SKM-1 treated with dmso at 0.1 percent for 144 hours (cell line): ENCODE measurements at regions not wholly inside any gene's neighbourhood (a gene's known extent, or its start where the extent isn't known, plus 50 kb on each side); places are given as distances from the start of the nearest gene placed in this dataset.

ENCODE experiments used
- DNase-seq: peaks from one replicate; lab custom pipeline; 2025; ENCODE audit not compliant: unreplicated experiment; lab: John Stamatoyannopoulos, UW

- DNase-seq: no peak
Measured at GRCh38 chr2:15718944-15719323, 127.3 kb downstream of the DDX1 start.

GRCh38 chr2:15719566-15720313 is 128.1 kb downstream of the DDX1 start:
- DNase-seq: no peak

DNA sequence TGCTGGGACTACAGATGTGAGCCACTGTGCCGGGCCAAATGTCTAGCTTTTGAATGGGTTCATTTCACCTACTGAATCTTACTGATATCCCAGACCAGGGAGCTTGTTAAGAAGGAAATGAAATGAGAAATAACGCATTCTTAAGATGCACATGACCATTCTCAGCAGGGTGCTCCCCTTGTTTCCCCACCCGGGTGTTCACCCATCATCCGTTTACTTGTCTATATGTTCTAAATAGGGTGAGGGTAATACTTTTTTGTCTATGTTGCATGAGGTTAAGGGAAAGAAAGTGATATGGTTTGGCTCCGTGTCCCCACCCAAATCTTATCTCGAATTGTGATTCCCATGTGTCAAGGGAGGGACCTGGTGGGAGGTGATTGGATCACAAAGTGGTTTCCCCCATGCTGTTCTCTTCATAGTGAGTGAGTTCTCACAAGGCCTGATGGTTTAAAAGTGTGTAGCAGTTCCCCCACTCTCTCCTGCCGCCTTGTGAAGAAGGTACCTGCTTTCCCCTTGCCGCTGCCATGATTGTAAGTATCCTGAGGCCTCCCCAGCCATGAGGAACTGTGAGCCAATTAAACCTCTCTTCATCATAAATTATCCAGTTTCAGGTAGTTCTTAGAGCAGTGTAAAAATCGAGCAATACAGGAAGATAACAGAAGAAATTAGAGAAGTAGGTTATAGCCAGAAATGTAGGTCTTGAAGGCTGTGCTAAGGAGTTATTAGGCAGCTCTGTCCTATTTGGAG is 129.1 kb downstream of the DDX1 start:
- DNase-seq: no peak

GRCh38 chr2:15721411-15722067 is 129.9 kb downstream of the DDX1 start:
- no peak for DNase-seq

- no peak for DNase-seq
Measured at GRCh38 chr2:15722980-15723379, 131.3 kb downstream of the DDX1 start.

GRCh38 chr2:15724235-15724634 is 132.6 kb downstream of the DDX1 start:
- no peak for DNase-seq

DNA sequence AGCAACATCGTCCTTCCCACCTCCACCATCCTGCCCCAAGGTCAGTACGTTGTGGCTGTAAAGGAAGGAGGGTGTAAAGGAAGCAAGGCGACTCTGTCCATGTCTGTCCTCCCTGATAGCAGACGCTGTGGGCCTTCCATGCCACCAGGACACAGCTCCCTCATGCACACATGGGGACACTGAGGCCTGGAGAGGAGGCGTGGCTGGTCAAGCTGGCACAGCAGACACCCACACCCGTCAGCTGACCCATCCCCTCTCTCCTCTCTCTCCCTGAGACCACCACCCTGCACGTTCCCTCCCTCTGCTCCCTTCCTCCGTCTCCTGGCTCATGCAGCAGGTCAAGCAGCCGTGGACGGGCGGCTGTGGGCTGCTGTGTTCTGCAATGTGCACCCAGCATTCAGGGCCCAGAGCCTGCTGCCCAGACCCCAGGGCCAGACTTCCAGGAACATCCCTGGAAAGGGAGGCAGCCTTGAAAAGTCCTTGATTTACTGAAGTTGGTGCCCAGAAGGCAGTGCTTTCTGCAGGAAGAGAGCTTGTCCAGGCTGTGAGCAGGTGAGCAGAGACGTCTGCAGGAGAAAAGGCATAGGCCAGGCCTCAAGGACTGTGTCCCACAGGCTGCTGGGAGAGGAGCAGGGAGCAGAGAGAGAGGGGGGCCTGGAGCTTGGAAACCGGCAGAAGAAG is 133.6 kb downstream of the DDX1 start:
- no peak for DNase-seq

GRCh38 chr2:15725782-15726112 is 134.1 kb downstream of the DDX1 start:
- DNase-seq: no peak

DNA sequence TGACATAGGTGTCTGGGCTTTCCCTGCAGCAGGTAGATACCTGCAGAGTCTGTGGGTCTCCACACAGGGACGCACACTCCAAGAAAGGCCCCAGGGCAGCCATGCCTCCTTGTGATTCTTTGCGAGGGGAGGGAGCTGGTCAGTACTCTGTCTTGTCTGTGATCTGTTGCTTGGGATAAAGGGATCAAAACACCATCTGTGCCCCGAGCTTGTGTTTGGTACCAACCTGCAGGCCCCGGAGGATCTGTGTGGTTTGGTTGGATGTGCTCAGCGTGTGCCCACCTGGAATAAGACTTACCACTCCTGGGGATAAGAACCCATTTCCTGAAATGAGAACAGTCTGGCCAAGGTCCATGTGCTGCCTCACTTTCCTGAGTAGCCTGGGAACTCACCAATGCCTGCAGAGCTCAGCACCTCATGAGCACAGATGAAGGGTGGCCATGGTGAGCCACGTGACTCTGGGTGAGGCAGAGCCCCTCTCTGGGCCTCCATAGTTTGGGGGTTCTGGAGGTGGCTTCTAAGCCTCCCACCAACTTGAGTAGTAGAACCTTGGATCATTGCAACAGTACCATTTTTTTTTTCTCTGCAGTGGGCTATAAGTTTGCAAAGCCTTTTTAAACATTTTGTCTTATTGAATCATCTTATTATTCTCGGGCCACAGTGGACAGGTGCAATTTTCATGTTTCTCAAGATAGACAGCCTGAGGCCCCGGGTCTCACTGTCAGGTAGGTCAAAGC is 134.8 kb downstream of the DDX1 start:
- DNase-seq: no peak

DNA sequence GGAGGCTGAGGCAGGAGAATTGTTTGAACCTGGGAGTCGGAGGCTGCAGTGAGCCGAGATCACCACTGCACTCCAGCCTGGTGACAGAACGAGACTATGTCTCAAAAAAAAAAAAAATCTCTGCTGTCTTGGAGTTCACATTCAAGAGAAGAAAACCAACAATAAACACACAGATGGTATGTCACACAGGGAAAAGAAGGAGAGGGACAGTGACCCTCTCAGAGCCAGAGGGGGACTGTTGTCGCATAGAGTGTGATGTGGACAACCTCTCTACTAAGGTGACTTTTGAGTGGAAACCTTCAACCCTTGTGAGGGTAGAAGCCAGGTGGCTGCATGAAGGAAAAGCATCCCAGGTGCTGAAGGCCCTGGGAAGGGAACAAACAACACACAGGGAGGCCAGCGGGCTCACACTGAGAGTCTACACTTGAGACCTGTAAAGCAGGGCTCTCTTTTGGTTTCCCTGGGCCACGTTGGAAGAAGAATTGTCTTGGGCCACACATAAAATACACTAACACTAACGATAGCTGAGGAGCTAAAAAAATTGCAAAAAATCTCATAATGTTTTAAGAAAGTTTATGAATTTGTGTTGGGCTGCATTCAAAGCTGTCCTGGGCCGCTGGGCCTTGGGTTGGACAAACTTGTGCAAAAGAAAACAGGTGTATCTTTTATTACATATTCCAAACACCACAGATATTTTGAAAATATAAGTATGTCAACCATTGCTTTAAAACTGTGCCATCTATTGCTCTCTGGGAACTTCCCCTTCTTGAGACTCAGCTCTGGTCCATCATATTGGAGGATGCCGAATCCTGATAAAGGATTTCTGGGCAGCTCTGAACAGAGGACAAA is 136.0 kb downstream of the DDX1 start:
- DNase-seq: no peak

GRCh38 chr2:15728245-15728938 is 136.7 kb downstream of the DDX1 start:
- no peak for DNase-seq

DNA sequence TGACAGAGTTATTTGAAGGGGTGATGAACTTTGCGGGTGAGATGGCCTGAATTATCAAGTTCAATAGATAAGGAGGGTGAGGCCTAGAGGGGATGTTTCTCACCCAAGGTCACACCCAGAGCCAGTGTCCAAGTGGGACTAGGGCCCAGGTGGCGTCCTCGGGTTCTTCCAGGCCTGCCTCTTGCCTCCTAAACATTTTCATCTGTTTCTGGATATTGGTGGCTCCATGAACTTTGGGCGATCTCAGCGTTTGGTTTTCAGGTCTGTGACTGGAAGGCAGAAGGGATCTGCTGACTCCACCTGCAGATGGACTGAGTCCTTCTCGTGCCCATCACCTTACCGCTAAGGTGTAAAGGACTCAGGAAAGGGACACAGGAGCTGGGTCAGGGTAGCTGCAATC is 137.3 kb downstream of the DDX1 start:
- DNase-seq: no peak

DNA sequence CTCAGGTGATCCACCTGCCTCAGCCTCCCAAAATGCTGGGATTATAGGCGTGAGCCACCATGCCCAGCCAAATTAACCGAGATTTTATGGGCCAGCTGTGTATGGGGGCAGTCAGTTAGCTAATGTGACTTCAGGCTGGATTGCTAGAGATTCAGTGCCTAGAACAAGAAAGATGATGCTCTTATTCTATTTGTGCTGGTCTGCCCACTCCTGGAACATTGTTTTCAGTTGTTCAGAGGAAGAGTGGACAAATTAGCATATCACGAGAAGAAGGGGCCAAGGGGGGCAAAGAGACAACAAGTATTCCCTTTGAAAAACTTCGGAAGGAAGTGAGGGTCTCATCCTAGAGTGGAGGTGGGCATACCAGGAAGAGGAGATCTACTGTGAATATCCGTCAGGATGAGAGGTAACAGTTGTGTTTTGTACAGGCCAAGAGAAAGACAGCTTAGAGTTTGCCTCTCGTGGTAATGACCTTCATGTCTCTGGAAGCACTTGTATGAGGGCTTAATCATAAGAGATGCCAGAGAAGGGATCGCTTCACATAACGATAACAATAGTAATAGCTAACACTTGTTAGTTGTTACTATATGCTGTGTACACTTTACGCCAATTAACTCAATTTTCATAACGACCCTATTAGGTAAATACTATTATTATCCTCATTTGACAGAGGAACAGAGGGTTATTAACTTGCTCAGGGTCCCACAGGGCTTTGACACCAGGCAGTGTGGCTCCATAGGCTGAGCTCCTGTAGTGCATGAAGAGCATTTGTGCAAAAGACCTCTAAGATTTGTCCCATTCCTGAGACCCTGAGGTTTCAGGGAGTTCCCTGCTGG is 138.3 kb downstream of the DDX1 start:
- DNase-seq: no peak

DNA sequence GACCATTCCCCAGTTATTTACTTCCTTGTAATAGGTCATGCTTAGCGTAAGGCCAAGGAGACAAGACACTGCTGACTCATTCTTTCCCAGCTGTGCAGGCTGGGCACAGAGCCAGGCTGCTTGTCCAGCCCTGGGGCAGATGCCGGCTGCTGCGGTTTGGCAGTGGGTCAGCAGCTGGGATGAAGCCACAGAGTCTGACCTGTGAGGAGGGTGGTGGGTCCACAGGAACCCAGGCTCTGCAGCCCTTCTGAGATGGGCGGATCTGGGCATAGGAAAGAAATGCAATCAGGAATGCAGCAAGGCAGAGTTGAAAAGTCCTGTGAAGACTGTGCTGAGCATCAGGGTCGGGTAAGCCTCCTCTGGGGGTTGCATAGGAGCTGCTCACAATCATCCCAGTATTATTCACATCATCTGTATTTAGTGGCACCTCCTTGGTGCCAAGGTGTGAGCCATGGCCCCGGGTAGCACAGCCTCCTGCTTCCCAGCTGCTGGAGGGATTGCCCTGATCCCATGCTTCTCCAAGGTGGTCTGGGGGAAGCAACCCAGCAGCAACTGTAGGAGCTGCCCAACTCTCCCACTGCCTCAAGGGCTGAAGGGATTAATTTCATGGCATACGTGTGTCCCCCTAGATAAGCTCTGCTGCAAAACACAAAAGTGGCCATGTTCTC is 139.0 kb downstream of the DDX1 start:
- no peak for DNase-seq

- no peak for DNase-seq
Measured at GRCh38 chr2:15731213-15731888, 139.7 kb downstream of the DDX1 start.

- no peak for DNase-seq
Measured at GRCh38 chr2:15731889-15732271, 140.2 kb downstream of the DDX1 start.

DNA sequence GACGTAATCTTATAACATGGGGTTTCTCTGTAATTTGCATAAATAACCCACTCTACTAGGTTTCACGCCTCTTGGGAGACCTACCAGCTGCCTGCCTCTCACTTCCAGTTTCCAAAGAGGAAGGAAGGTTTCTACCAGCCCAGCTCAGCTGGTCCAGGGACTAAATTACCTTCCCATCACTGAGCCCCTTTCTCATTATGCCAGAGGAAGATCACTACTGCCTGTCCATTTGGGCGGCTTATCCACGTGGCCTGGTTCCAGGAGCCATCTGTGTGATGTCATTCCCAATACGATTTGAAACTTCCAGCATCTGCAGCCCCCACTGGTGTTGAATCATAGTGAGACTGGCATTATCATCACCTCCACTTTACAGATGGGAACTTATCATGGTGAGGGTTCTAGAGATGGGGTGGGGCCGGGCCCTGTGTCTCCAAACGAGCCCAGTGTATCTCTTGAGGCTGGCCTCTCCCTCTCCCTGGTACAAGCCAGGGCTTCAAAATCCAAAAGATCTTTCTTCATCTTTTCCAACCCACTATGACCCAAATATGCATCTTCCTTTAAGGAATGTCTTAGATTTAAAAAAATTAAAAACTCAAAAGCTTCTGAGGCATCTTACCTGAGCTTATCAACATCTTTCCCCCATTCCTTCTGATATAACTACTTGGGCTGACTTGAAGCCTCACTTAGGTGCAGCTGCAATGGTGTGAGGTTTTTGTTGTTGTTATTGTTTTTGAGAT is 140.8 kb downstream of the DDX1 start:
- no peak for DNase-seq
